GM12864 (cell line): ENCODE measurements at regions not wholly inside any gene's neighbourhood (a gene's known extent, or its start where the extent isn't known, plus 50 kb on each side); places are given as distances from the start of the nearest gene placed in this dataset.

Experiments
- DNase-seq: peaks from one replicate; pipeline ENCODE4 v3.0.0-alpha.2; 2011; ENCODE audit warnings: low read depth
- H3K4me3 ChIP-seq: 2 replicates; pipeline ENCODE4 v1.5.1; 2011; ENCODE audit warnings: mild to moderate bottlenecking, low read depth, low read length, control low read depth
- TF ChIP-seq, protein P1 (sequence below): IDR thresholded peaks from 2 replicates; pipeline ENCODE4 v1.5.1; 2011; ENCODE audit warnings: low read depth, mild to moderate bottlenecking, moderate library complexity, low read length, control low read depth, inconsistent platforms; ENCODE audit errors: missing control alignments

GRCh38 chr5:155128786-155129512 is 115.4 kb downstream of the KIF4B start:
- DNase-seq, result no peak
- H3K4me3 ChIP-seq, result no peak overlapping the region
- TF ChIP-seq, protein P1, sequence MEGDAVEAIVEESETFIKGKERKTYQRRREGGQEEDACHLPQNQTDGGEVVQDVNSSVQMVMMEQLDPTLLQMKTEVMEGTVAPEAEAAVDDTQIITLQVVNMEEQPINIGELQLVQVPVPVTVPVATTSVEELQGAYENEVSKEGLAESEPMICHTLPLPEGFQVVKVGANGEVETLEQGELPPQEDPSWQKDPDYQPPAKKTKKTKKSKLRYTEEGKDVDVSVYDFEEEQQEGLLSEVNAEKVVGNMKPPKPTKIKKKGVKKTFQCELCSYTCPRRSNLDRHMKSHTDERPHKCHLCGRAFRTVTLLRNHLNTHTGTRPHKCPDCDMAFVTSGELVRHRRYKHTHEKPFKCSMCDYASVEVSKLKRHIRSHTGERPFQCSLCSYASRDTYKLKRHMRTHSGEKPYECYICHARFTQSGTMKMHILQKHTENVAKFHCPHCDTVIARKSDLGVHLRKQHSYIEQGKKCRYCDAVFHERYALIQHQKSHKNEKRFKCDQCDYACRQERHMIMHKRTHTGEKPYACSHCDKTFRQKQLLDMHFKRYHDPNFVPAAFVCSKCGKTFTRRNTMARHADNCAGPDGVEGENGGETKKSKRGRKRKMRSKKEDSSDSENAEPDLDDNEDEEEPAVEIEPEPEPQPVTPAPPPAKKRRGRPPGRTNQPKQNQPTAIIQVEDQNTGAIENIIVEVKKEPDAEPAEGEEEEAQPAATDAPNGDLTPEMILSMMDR, result no peak

- TF ChIP-seq, protein P1, result no peak
- H3K4me3 ChIP-seq, result no peak overlapping the region
- no peak for DNase-seq
Observed at GRCh38 chr5:155129513-155129880, 115.9 kb downstream of the KIF4B start.

DNA sequence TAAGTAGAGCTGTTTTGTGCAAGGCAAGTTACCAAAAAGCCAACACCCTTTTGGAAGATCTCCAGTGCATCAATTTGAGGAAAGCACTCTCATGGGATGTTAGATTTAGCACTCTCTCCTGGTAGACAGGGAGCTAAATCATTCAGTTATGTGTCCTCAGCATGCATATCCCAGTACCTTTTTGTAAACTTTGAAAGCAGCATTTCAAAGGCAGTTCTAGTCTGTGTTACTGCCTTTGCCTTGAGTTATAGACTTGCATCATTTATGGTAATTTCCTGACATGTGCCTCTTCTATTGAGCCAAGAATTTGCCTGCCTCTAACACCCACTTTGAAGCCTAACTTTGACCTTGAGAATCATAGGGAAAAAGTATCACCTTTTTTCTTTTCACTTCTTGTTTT is 120.6 kb downstream of the KIF4B start:
- TF ChIP-seq, protein P1, result no peak
- no peak overlapping the region for H3K4me3 ChIP-seq
- no peak for DNase-seq

- H3K4me3 ChIP-seq, result no peak overlapping the region
- DNase-seq, result no peak
- TF ChIP-seq, protein P1, result no peak
Observed at GRCh38 chr5:155136216-155136850, 122.8 kb downstream of the KIF4B start.

DNA sequence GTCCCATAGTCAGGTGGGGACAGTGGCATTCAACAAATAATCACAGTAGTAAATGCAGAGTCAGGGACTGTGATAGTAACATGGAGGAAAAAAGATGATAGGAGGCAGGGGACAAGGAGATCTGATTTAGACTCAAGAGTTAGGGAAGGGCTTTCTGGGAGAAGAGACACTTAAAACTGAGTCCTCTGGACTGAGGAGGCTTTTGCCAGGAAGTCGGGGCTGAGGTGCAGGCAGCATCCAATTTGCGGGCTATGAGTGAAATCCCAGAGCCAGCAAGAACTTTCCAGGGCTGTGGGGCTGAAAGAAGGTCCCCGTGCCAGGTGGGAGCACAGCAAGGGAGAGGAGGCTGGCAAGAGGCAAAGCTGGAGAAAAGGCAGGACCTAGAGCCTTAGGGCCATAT is 124.1 kb downstream of the KIF4B start:
- DNase-seq, result no peak
- TF ChIP-seq, protein P1, result no peak
- H3K4me3 ChIP-seq, result no peak overlapping the region

GRCh38 chr5:155140646-155141045 is 127.1 kb downstream of the KIF4B start:
- no peak overlapping the region for H3K4me3 ChIP-seq
- no peak for DNase-seq
- TF ChIP-seq, protein P1, result no peak

GRCh38 chr5:155144956-155145355 is 131.4 kb downstream of the KIF4B start:
- no peak for DNase-seq
- TF ChIP-seq, protein P1, result no peak
- H3K4me3 ChIP-seq, result no peak overlapping the region
